Astrocyte (in vitro differentiated cells and primary cell): ENCODE measurements at regions not wholly inside any gene's neighbourhood (a gene's known extent, or its start where the extent isn't known, plus 50 kb on each side); places are given as distances from the start of the nearest gene placed in this dataset.

ENCODE experiments used
- CTCF ChIP-seq: IDR thresholded peaks from 2 replicates; pipeline ENCODE4 v1.5.1; 2011; ENCODE audit warnings: low read depth, mild to moderate bottlenecking, inconsistent platforms, low read length, moderate library complexity; ENCODE audit not compliant: insufficient read depth
- EZH2 ChIP-seq: IDR thresholded peaks from 2 replicates; pipeline ENCODE4 v1.6.1; 2012; ENCODE audit warnings: mild to moderate bottlenecking, low read length, inconsistent platforms; ENCODE audit not compliant: insufficient read depth

GRCh38 chr16:17901309-17901708 is 430.5 kb upstream of the XYLT1 start:
- TF ChIP-seq CTCF (no peak), EZH2 (no peak)
